ENCODE measurements at regions not wholly inside any gene's neighbourhood (a gene's known extent, or its start where the extent isn't known, plus 50 kb on each side); places are given as distances from the start of the nearest gene placed in this dataset.

DNA sequence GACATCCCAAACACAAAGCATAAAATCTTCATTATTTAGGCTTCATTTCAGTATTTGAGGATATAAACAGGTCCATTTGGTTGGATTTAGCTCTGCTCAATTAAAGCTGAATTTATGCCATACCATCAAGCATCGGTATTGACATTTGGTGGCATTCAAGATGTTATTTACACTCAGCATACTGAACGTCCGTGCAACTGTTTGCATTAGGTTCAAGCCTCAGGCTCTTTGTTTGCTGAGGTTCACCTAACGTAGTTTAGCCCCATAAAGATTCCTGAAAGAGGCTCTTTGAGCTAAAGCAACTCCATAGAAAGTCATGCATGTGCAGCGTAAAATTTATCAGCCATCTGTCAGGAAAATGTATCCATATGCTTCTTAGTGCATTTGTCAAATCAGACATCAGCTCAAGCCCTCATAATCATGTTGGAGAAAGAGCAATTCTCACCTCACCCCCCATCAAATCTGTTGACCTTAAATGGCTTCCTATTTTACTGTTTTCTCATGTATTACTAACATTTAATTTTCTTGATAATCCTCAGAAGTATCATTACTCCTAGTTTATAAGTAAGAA lies 366.9 kb downstream of the EPHA4 start:
- TF ChIP-seq, protein P1, sequence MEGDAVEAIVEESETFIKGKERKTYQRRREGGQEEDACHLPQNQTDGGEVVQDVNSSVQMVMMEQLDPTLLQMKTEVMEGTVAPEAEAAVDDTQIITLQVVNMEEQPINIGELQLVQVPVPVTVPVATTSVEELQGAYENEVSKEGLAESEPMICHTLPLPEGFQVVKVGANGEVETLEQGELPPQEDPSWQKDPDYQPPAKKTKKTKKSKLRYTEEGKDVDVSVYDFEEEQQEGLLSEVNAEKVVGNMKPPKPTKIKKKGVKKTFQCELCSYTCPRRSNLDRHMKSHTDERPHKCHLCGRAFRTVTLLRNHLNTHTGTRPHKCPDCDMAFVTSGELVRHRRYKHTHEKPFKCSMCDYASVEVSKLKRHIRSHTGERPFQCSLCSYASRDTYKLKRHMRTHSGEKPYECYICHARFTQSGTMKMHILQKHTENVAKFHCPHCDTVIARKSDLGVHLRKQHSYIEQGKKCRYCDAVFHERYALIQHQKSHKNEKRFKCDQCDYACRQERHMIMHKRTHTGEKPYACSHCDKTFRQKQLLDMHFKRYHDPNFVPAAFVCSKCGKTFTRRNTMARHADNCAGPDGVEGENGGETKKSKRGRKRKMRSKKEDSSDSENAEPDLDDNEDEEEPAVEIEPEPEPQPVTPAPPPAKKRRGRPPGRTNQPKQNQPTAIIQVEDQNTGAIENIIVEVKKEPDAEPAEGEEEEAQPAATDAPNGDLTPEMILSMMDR (IDR thresholded peaks at IDR 0.05; ENCODE audit: low read length): no peak
- no peak for TF ChIP-seq EZH2 (IDR thresholded peaks at IDR 0.05; ENCODE audit: borderline replicate concordance, low read length)

All from OCI-LY1 (cell line).